GM19023 (cell line): ENCODE measurements at regions not wholly inside any gene's neighbourhood (a gene's known extent, or its start where the extent isn't known, plus 50 kb on each side); places are given as distances from the start of the nearest gene placed in this dataset.

Experiments used
- ATAC-seq: cut with Tn5 transposase; IDR thresholded peaks from one replicate; pipeline ENCODE4 v1.9.1; 2021; ENCODE audit warnings: mild to moderate bottlenecking, moderate library complexity; ENCODE audit not compliant: unreplicated experiment

DNA sequence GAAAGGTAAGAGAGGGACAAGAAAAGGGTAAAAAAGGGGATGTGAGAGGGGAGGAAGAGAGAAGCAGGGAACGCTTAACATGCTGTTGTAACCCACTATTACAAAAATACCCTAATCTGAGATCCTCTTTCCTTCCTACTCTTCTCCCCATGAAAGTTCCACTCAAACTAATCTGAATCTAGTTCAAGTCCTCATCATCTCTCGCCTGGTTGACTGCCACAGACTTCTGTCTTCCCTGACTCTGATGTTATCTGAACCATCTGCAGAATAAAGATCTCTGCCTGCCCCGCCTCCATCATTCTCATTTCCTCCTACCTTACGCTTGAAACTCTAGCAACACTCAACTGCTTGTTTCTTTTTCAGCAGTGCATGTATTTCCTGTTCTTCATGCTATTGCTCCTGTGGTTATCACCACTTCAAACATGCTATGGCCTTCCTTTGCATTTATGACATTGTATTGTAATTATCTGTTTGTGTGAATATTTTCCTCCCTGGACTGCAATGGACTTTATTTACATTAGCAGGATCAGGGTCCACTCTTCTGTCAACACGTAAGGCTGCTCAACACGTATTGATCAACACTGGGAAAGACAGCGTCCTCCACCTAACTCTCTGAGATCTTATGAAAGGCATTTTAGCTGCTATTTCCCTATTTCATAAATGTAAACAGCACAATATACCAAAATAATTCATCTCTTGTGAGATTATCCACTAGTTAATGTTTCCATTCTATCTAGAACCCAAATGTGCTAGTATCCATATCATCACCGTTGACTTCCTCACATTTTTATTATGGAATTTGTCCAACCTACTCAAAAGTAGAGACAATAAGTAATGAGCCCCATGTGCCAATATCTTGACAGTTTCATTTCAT is 215.5 kb upstream of the USP25 start:
- ATAC-seq, result peak; percentile 98

DNA sequence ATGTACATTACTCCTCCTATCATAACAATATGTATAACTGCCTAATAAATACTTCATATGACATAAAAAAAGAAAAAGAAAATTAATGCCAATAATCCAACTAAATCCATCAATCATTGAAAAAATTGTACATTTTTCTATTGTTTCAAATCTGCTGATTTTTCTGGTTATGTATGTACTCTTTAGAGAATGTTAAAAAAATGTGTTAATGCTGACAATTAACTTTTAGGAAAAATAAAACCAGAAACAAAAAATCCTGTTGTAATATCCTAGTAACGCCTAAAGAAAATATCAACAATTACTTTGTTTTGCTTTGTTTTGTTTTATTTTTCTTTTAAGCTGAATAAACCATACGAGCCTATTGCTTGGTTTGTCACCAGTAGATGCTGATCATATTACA is 213.9 kb upstream of the USP25 start:
- ATAC-seq, result no peak

DNA sequence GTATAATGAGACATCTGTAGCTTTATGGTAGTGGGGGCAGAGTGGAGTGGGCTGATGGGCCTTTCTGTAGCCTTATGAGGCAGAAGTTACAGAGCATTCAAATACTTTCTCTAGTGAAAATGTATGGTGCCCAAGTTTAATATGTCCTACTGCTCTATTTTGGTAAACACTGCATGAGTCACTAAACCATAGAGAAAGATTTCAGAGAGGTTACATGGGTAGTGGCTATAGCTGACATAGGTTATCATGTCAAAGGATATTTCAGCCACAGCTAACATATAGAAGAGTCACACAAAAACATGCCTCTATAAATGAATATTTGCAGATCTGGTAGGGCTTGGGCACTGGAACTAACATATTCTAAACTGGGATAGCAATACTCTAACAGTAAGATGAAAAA is 212.4 kb upstream of the USP25 start:
- no peak for ATAC-seq

DNA sequence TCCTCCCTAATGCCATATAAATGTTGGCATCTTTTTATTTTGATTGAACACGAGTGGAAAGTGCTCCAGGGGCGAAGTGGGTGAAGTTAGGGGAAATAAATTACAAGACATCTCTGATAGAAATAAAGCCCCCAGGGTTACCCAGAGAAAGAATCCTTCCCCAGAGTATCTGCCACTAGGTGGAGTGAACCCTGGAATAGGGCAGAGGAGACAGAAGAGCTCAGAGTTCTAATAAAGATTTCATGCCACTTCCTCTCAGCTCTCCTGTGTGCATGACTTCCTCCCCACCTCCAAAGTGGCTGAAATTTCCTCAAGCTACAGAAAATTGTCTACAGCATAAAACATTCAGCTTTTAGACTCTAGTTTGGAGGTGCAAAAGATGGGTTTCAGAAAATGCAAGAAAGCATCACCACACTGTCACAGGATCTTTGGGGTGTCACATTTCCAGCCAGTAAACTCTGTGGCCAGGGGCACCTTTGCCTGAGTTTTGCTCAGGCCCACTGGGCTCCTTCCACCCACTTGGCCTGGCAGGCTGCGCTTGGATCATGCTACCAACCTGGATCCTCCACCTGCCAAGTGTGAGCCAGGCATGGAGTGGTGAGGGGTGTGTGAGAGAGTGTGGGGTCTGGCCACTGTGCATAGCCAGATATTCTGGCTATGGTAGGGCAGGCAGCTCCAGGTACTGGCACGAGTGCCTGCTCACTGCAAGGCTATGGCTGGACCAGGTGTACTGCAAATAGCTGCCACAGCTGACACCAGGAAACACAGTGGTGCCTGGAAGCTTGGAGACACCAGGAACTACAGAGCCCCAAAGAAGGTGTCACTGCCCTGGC is 208.8 kb upstream of the USP25 start:
- ATAC-seq, result no peak

DNA sequence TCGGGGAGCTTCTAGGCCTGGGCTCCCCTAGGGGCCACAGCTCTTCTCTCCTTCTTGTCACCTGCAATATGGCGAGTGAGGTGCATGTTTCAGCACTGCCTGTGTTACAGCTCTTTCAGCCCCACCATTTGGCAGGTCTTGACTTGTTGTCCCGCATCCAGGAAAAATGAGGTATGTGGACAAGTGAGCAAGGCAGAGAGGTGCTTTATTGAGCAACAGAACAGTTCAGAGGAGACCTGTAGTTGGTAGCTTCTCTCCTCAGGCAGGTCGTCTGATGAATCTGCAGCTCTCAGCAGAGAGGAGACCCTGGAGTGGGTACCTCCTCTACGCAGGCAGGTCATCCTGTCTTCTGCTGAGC is 208.2 kb upstream of the USP25 start:
- no peak for ATAC-seq

DNA sequence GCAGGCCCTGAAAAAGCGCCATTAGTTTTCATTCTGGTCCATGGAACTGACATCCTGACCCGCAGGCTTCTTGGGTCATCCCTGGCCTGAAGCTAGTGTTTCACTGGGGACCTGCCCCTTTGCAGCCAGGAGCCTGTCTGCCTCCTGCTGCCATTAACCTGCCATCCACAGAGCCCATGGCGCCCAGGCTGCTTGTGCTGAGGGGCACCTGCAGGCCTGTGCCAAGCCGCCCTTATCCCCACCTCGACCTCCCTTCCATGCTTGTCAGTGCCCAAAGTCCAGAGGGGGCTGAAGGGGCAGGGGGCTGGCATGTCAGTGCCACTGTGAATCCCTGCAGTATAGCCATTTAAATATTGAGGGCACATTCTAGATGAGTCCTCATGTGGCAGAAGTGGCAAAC is 207.6 kb upstream of the USP25 start:
- ATAC-seq, result no peak

DNA sequence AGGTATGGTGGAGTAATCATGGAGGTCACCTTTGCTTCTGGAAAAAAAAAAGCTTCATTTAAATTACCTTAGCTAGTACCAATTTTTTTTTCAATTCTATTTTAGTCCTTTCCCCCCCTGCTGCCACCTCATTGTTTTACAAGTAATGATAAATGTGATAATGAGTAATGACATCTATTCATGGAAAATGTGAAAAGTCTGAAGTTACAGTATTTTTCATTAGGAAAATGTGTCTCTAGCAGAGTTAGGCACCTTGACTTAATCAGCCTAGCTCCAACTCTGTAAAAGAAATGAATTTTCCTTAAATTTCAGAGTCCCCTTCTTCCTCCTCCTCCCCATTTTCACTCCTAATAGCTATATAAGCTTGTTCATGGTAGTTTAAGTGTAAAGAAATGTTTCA is 204.9 kb upstream of the USP25 start:
- no peak for ATAC-seq

DNA sequence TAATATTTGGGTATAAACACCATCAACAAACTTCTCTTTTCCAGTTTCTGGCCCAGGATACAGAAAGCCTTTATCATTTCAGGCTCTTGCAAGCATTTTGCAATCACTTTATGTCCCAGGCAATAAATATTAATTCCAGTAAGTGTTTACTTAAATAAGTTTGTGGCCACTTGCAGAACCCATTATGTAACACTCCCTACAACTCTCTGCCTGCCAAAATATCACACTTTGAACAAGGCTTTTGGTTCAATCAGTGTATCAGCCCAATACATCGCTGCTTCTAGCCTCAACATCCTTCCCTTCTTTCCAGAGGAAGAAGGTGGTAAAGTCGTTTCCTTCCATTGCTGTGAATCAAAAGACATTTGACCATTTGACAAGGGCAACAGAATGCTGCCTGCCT is 203.0 kb upstream of the USP25 start:
- no peak for ATAC-seq

DNA sequence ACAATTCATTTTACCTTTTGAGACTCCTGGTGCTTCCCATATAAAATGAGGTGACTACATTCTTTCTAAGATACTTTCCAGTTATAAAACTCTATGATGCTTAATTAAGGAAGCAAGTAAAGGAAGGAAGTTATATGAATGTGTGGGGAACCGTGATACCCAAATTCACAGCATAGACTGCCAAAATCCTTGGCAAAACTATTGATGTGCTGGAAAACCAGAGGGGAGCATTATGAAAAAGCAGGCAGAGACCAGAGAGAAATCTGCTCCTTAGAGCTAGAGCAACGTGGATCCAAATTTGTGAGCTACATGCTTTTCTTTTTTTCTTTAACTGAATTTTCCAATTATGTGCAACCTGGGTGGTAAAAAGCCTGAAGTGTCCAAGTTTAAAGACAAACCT is 201.4 kb upstream of the USP25 start:
- no peak for ATAC-seq

DNA sequence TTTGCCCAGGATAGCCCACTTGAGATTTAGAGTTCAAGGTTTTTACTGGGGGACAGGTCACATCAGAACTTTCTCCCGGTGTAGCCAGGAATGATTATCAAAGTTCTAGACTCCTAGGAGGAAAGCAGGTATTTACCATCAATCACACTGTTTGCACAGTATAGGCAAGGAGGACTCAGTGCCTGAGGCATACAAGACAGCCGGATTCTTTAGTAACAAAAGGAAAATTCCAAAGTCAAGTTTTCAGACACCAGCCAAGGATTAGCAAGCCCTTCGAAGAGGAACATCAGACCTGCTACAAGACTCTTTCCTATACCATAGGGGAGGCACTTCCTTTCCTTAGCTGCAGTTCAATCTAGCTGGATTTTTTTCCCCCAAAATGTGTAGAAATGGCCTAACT is 197.8 kb upstream of the USP25 start:
- ATAC-seq, result no peak

DNA sequence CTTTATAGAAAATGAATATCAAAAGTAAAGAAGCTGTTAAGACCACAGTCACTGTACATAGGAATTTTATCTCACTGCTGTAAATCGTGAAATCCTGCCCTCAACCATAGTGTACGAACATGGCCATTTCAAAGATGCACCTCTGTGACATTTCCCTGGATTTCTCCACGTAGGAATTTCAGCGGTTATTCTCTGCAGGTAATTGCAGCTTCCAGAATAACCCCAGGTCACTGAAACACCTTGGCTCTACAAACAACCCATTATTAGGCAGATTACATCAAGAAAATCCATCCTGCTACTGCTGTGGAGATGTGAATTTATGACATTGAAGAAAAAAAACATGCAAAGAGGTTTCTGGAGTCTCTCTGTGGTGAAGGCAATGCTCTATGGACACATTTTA is 196.2 kb upstream of the USP25 start:
- no peak for ATAC-seq

DNA sequence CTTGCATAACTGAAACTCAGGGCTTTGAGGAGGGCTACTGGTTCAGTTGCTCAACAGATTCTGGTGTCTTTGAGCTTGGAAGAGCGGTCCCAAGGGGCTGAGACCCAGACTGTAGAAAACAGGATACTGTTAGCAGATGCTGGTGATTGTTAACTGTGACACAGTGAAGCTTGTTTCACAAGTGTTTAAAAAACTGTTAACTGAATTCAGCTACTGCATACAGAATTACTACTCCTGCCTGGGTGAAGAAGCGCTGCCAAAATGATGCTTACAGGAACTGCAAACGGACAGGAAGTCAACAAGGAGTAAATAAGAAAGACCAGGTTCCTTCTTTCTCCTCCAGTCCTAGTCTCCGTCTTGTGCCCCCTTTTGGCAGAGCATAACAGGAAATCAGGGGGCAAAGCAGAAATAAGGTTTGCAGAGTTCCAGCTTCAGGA is 195.3 kb upstream of the USP25 start:
- ATAC-seq, result no peak

DNA sequence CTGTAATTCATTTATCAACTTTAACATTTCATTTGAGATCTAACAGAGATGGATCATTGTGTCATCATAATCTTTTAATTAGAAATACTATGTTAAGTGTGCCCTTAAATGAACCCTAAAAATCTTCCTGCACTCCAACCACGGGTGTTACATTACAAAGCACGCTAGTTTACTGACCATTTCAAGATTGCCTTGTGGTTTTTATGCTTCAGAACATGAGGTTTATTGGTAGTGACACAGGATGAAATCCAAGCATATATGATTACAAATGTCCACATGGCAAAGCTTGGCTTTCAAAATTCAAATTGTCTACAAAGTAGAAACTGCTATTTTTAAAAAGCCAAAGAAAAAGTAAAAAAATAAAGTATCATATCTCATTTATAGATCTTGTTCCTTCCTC is 190.4 kb upstream of the USP25 start:
- ATAC-seq, result no peak

DNA sequence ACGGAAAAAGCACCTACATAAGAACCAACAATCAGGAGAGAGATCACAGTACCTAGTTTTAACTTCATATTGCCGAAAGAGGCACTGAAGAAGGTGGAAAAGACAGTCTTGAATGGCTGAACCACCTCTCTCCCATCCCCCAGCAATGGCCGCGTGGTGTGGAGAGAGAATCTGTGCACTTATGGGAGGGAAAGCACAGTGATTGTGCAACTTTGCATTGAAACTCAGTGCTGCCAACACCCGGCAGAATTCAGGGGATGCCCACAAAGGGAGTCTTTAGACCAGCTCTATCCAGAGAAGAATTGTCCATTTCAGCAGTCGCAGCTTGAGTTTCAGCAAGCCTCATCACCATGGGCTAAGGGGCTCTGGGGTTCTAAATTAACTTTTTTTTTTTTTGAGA is 186.3 kb upstream of the USP25 start:
- ATAC-seq, result no peak

DNA sequence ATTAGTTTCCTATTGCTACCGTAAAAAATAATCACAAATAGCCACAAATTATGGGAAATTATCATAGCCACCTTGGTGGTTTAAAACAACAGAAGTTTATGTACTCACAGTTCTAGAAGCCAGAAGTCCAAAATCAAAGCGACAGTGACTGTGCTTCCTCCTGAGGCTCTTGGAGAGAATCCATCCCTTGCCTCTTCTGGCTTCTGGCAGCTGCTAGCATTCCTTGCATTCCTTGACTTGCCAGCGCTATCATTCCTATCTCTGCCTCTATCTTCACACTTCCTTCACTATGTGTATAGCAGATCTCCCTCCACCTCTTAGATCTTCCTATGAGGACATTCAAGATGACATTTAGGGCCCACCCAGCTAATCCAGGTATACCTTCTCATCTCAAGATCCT is 180.1 kb upstream of the USP25 start:
- ATAC-seq, result no peak

DNA sequence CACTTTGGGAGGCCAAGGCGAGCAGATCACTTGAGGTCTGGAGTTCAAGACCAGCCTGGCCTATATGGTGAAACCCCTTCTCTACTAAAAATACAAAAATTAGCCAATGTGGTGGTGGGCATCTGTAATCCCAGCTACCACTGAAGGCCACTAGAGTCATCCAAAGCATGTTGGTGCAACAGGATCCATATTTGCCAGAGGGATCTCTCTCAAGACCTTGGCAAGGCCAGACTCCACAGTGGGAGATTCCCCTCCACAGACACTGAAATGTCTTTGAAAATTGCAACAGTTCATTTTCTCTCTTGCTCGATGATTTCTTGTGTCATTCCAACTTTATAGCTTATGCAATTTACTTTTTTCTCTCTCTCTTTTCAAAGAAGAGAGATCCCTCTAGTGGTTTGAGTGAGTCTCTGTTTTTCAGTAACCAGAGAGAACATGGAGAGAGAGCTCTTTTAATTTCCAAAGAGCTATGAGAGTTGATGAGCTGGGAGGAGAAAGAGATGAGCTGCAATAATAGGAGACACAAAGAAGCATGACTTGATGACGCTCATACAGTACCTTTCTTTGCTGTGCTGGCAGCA is 176.8 kb upstream of the USP25 start:
- ATAC-seq, result no peak

DNA sequence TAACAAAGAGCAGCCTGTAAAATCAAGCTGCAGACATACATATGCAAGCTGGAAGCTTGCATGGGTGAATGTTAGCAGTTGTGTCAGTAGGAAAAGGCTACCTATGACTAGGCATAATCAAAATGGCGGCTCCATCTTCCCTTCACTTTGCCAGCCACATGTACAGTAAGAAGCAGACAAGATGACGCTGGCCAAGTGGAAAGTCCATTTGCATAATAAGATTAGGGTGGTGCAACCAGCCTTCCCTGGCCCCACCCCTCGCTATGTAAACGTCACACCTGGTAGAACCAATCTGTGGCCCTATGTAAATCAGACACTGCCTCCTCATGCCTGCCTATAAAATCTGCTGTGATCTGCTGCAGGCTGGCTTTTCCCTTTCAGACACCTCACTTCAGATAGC is 171.9 kb upstream of the USP25 start:
- no peak for ATAC-seq

DNA sequence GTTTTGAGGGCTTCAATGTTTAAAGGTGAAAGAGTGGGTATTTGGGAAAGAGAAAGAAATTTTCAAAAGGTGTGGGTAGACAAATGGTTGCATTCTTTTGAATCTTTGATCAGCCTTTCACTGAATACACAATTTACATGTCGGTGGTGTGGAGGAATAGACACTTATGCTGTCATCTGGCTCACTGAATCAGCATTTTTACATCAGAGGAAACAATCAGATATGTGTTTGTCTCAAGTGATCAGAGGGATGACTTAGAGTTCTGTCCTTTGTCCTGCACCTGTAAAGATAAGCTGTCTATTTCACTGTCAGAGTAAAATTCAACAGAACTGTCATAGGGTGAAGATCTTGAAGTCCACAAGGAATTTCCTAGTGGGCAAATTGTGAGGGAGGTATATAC is 170.9 kb upstream of the USP25 start:
- ATAC-seq, result no peak

DNA sequence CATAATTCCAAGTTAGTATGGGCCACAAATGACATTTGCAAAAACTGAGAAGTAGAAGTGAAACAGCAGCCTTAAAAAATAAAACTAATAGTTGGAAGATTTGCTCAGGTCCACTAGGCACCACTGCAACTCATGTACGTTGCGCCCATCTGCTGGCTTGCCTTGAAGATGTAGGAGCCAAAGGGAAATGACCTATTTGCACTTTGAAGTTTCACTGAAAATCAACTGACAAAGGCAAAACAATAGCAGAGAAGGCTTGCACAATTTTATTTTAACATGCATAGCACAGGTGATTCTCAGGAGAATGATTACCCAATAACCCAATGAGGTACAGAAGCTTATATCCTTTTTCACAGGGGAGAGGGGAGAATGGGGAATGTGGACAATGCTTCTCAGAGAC is 170.1 kb upstream of the USP25 start:
- no peak for ATAC-seq

DNA sequence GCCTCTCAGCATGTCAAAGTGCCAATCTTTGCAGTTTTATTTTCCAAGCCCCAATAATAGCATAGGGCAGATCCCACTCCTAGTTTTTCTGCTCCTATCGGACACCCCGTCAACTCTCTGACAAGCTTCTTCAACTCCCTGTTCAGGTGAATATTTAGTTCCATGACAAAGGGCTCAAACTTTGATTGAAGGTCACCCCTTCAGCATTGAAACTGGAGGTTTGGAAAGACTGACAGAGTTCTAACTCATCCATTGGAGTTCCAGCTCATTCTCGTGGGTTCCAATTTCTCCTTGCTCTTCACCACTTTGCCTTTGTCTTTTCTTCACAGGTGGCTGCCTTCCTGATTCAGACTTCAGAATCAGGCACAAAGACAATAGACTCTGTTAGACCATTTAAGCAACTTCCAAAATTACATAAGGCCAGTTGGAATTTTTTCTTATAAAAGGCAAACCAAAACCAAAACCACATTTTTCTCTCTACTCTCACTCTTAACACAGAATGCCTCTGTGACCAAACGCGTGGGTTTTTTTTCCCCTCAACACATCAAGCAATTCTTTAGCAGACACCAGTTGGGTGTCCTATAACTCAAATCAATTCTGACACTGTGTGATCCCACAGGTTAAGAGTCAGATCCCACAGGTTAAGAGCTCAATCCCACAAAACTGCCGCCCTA is 169.3 kb upstream of the USP25 start:
- ATAC-seq, result no peak

DNA sequence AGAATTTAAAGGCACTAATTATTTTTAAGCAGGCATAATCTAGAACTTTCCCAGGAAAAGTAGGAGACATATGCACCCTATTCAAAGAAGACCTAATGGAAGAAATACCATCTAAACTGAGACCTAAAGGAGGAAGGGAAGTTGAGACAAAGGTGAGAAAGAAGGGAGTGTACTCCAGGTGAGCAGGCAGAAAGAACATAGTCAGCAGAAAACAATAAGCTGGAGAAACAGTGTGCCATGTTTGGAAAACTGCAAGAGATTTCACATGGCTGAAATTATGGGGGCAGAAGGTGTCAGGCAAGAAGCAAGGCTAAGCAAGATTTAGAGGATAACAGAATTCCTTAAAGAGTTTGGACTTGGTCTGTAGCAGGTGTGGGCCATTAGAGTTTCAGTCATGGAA is 167.0 kb upstream of the USP25 start:
- no peak for ATAC-seq
